ENCODE measurements at regions not wholly inside any gene's neighbourhood (a gene's known extent, or its start where the extent isn't known, plus 50 kb on each side); places are given as distances from the start of the nearest gene placed in this dataset.

DNA sequence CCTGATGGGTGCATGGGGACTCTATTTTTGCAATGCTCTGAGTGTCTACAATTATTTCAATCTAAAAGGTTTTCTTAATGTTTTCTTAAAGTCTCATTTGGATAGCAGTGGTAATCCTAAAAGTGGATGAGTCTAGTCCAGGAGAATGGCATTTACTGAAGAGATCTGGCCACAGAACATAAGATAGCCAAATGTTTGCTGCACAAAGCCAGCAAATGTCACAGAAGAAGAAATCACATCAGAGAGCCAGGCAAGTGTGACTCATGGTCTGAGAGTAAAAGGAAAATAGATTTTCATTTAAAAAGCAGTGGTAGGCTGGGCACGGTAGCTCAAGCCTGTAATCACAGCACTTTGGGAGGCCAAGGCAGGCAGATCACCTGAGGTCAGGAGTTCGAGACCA lies 352.7 kb upstream of the GRAMD2B start:
- H3K79me2 ChIP-seq (ENCODE audit: insufficient read depth, low read depth, low read length), result no peaks in the 10 kb centered on the region
- H3K36me3 ChIP-seq (ENCODE audit: insufficient read depth, low read length), result no peaks in the 10 kb centered on the region
- CTCF ChIA-PET (ENCODE audit: unreplicated experiment), result no interaction called here
- DNase-seq (ENCODE audit: low spot score), result no peak
- BruUV-seq (replicated peaks), result no TSS peak
- TF ChIP-seq EZH2phosphoT487 (IDR thresholded peaks at IDR 0.05; ENCODE audit: borderline replicate concordance, low read depth, low read length), result no peak
- TF ChIP-seq, protein P1, sequence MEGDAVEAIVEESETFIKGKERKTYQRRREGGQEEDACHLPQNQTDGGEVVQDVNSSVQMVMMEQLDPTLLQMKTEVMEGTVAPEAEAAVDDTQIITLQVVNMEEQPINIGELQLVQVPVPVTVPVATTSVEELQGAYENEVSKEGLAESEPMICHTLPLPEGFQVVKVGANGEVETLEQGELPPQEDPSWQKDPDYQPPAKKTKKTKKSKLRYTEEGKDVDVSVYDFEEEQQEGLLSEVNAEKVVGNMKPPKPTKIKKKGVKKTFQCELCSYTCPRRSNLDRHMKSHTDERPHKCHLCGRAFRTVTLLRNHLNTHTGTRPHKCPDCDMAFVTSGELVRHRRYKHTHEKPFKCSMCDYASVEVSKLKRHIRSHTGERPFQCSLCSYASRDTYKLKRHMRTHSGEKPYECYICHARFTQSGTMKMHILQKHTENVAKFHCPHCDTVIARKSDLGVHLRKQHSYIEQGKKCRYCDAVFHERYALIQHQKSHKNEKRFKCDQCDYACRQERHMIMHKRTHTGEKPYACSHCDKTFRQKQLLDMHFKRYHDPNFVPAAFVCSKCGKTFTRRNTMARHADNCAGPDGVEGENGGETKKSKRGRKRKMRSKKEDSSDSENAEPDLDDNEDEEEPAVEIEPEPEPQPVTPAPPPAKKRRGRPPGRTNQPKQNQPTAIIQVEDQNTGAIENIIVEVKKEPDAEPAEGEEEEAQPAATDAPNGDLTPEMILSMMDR (conservative IDR thresholded peaks at IDR 0.05; ENCODE audit: low read length), result no peak
- no peaks in the 10 kb centered on the region for H3K9me3 ChIP-seq (ENCODE audit: low read length)
- no peaks in the 10 kb centered on the region for H4K20me1 ChIP-seq (ENCODE audit: insufficient read depth, low read length)
- POLR2A ChIA-PET, result interaction anchor here (0.7 kb wide), 1 partner anchor 47 kb away, joined by 3 read pairs; no protein-coding TSS in a partner anchor
- no peak overlapping the region for H3K4me3 ChIP-seq (ENCODE audit: low read depth, low read length, poor library complexity, severe bottlenecking)
- H3K4me1 ChIP-seq (ENCODE audit: insufficient read depth, low read length, poor library complexity, severe bottlenecking), result no peaks in the 10 kb centered on the region
- H2AFZ ChIP-seq (ENCODE audit: low read length), result no peak overlapping the region
- no peak overlapping the region for H3K27ac ChIP-seq (ENCODE audit: low read depth, low read length, poor library complexity, severe bottlenecking)
- H3K9me2 ChIP-seq (ENCODE audit: insufficient read depth, low read length), result no peaks in the 10 kb centered on the region
- no peak overlapping the region for H3K4me2 ChIP-seq (ENCODE audit: low read length)
- intact Hi-C loops (cut with micrococcal nuclease; ENCODE audit: unreplicated experiment), result no loop called here

DNA sequence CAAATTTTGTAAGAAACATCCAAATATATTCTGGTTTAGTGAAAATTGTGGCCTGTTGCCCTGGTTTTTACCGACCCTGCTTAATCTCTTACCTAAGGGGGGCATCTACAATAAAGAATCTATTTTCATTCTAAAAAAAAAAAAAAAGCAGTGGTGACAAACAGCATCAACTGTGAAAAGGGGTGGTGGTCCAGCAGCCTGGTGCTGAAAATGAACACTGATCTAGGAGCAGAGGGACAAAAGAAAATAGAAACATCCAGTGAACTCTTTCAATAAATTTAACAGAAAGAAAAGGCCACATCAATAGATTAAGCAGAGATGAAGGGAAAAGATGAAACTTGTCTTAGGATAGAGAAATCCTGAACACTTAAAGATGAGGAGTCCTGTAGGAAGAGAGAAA lies 348.7 kb upstream of the GRAMD2B start:
- no TSS peak for BruUV-seq (replicated peaks)
- no peak for TF ChIP-seq EZH2phosphoT487 (IDR thresholded peaks at IDR 0.05; ENCODE audit: borderline replicate concordance, low read depth, low read length)
- TF ChIP-seq, protein P1 (conservative IDR thresholded peaks at IDR 0.05; ENCODE audit: low read length), result no peak
- POLR2A ChIA-PET, result no interaction called here

DNA sequence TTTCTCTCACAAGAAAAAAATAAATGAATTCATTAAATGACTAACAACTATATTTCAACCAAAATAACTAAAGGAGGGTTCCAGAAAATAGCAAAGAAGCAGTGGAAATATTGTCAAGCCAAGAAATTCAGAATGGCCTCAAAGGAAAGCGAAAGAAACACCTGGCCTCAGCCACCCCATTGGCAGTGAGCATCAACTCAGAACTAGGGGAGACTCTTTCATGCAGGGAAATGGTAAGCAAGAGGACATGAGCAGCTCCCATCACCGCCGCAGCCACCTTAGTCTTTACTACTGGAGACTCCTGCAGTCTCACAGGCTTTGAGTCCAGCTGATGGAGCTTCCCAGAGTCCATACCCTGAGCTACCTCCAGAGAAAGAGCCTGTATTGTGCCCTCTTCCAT lies 343.9 kb upstream of the GRAMD2B start:
- Histone ChIP-seq H2AFZ (ENCODE audit: low read length) (no peak overlapping the region), H4K20me1 (ENCODE audit: insufficient read depth, low read length) (no peaks in the 10 kb centered on the region), H3K27ac (ENCODE audit: low read depth, low read length, poor library complexity, severe bottlenecking) (no peak overlapping the region), H3K9me2 (ENCODE audit: insufficient read depth, low read length) (no peaks in the 10 kb centered on the region), H3K4me2 (ENCODE audit: low read length) (no peak overlapping the region), H3K4me3 (ENCODE audit: low read depth, low read length, poor library complexity, severe bottlenecking) (no peak overlapping the region), H3K79me2 (ENCODE audit: insufficient read depth, low read depth, low read length) (no peaks in the 10 kb centered on the region), H3K36me3 (ENCODE audit: insufficient read depth, low read length) (no peaks in the 10 kb centered on the region), H3K4me1 (ENCODE audit: insufficient read depth, low read length, poor library complexity, severe bottlenecking) (no peaks in the 10 kb centered on the region), H3K9me3 (ENCODE audit: low read length) (peaks cover 5% of the 10 kb centered on the region; the same call in 1 of the 2 replicates)
- TF ChIP-seq EZH2phosphoT487 (IDR thresholded peaks at IDR 0.05; ENCODE audit: borderline replicate concordance, low read depth, low read length), result no peak
- TF ChIP-seq, protein P1 (conservative IDR thresholded peaks at IDR 0.05; ENCODE audit: low read length), result no peak
- ChIA-PET POLR2A (no interaction called here), CTCF (ENCODE audit: unreplicated experiment) (no interaction called here)
- no peak for DNase-seq (ENCODE audit: low spot score)
- no TSS peak for BruUV-seq (replicated peaks)
- intact Hi-C loops (cut with micrococcal nuclease; ENCODE audit: unreplicated experiment), result no loop called here

More for the DNA sequence above, 348.7 kb upstream of the GRAMD2B start:
- CTCF ChIA-PET (ENCODE audit: unreplicated experiment), result no interaction called here
- Histone ChIP-seq H3K4me3 (ENCODE audit: low read depth, low read length, poor library complexity, severe bottlenecking) (no peak overlapping the region), H2AFZ (ENCODE audit: low read length) (no peak overlapping the region), H3K4me1 (ENCODE audit: insufficient read depth, low read length, poor library complexity, severe bottlenecking) (no peaks in the 10 kb centered on the region), H3K79me2 (ENCODE audit: insufficient read depth, low read depth, low read length) (no peaks in the 10 kb centered on the region), H3K9me3 (ENCODE audit: low read length) (no peaks in the 10 kb centered on the region), H3K9me2 (ENCODE audit: insufficient read depth, low read length) (no peaks in the 10 kb centered on the region), H4K20me1 (ENCODE audit: insufficient read depth, low read length) (no peaks in the 10 kb centered on the region), H3K27ac (ENCODE audit: low read depth, low read length, poor library complexity, severe bottlenecking) (no peak overlapping the region), H3K4me2 (ENCODE audit: low read length) (no peak overlapping the region), H3K36me3 (ENCODE audit: insufficient read depth, low read length) (no peaks in the 10 kb centered on the region)
- no peak for DNase-seq (ENCODE audit: low spot score)
- intact Hi-C loops (cut with micrococcal nuclease; ENCODE audit: unreplicated experiment), result no loop called here
